ENCODE measurements at regions not wholly inside any gene's neighbourhood (a gene's known extent, or its start where the extent isn't known, plus 50 kb on each side); places are given as distances from the start of the nearest gene placed in this dataset.

GRCh38 chr1:94325377-94326302 lies 88.3 kb upstream of the ARHGAP29 start:
- intact Hi-C loops (cut with micrococcal nuclease; ENCODE audit: unreplicated experiment) (no loop called here), in situ Hi-C loops (cut with HindIII; ENCODE audit: extremely low pct_ligation_motif_present, low pct_unique_long_range_greater_than_20kb) (no loop called here)
- Histone ChIP-seq H4K20me1 (ENCODE audit: insufficient read depth, low read length) (no peaks in the 10 kb centered on the region), H3K4me2 (ENCODE audit: low read depth, low read length) (no peak overlapping the region), H3K9ac (ENCODE audit: insufficient read depth, low read depth, low read length) (no peak overlapping the region), H2AFZ (ENCODE audit: low read length) (no peak overlapping the region), H3K27me3 (ENCODE audit: control insufficient read depth in 1 of 2, insufficient read depth in 2 of 2, low read length in 2 of 2) (no peaks in the 10 kb centered on the region), H3K4me3 (replicated peaks in 1 of 3; ENCODE audit: insufficient read depth in 1 of 3, low read depth in 2 of 3, low read length in 3 of 3) (no peak overlapping the region), H3K79me2 (ENCODE audit: insufficient read depth, low read length) (no peaks in the 10 kb centered on the region), H3K36me3 (replicated peaks in 1 of 2; ENCODE audit: control insufficient read depth in 1 of 2, insufficient read depth in 2 of 2, low read length in 2 of 2) (no peaks in the 10 kb centered on the region), H3K9me3 (ENCODE audit: low read length) (no peaks in the 10 kb centered on the region), H3K27ac (ENCODE audit: extremely low read length, insufficient read depth, low read length) (peak overlapping the region; percentile 6), H3K4me1 (ENCODE audit: insufficient read depth, low read length) (peaks cover 55% of the 10 kb centered on the region)
- BruUV-seq (replicated peaks), result no TSS peak
- peak; percentile 44; the same call in 2 of the 3 replicates for ATAC-seq
- CTCF ChIA-PET (ENCODE audit: low intra/inter-chr PET ratio, low total read pairs), result no interaction called here
- TF ChIP-seq TGIF2 (CRISPR knock-in tag; IDR thresholded peaks at IDR 0.05), result no peak
- TF ChIP-seq NFIC (IDR thresholded peaks at IDR 0.05; ENCODE audit: low read length), result no peak
- TF ChIP-seq ZFAT (CRISPR knock-in tag; conservative IDR thresholded peaks at IDR 0.05), result no peak
- TF ChIP-seq SAP130 (CRISPR knock-in tag; IDR thresholded peaks at IDR 0.05; ENCODE audit: low read depth), result peak; percentile 20; the same call in 1 of the 2 replicates
- peak; percentile 58 for TF ChIP-seq FOSL2 (CRISPR knock-in tag; IDR thresholded peaks at IDR 0.05)
- TF ChIP-seq SOX5 (CRISPR knock-in tag; IDR thresholded peaks at IDR 0.05; ENCODE audit: borderline replicate concordance), result peak; percentile 22; the same call in 1 of the 2 replicates
- TF ChIP-seq ZNF564 (CRISPR knock-in tag; IDR thresholded peaks at IDR 0.05), result no peak
- DNase-seq (ENCODE audit: low spot score), result peak; percentile 75
- 62% methylated on average over 5 of the region's 5 CpGs for WGBS (ENCODE audit: low lambda C conversion rate)
- POLR2A ChIA-PET, result interaction anchor here (0.8 to 1.2 kb wide), 2 partner anchors 9 to 263 kb away, joined by 3 to 9 read pairs; no protein-coding TSS in a partner anchor
- no peak for FAIRE-seq

GRCh38 chr1:94324178-94324544 lies 86.8 kb upstream of the ARHGAP29 start:
- WGBS (ENCODE audit: low lambda C conversion rate), result 75% methylated on average over 4 of the region's 4 CpGs
- no TSS peak for BruUV-seq (replicated peaks)
- no peaks in the 10 kb centered on the region for H3K79me2 ChIP-seq (ENCODE audit: insufficient read depth, low read length)
- no peak overlapping the region for H3K4me2 ChIP-seq (ENCODE audit: low read depth, low read length)
- H3K27ac ChIP-seq (ENCODE audit: extremely low read length, insufficient read depth, low read length), result no peak overlapping the region
- FAIRE-seq, result no peak
- H3K4me3 ChIP-seq (replicated peaks in 1 of 3; ENCODE audit: insufficient read depth in 1 of 3, low read depth in 2 of 3, low read length in 3 of 3), result no peak overlapping the region
- no peak for TF ChIP-seq ZNF296 (CRISPR knock-in tag; conservative IDR thresholded peaks at IDR 0.05)
- TF ChIP-seq ZNF546 (CRISPR knock-in tag; conservative IDR thresholded peaks at IDR 0.05), result no peak
- TF ChIP-seq TFAP4 (IDR thresholded peaks at IDR 0.05; ENCODE audit: borderline replicate concordance, low read depth), result no peak
- ChIA-PET CTCF (ENCODE audit: low intra/inter-chr PET ratio, low total read pairs) (no interaction called here), POLR2A (no interaction called here)
- H3K4me1 ChIP-seq (ENCODE audit: insufficient read depth, low read length), result peaks cover 52% of the 10 kb centered on the region
- H3K36me3 ChIP-seq (replicated peaks in 1 of 2; ENCODE audit: control insufficient read depth in 1 of 2, insufficient read depth in 2 of 2, low read length in 2 of 2), result no peaks in the 10 kb centered on the region
- no peak for ATAC-seq
- H3K9me3 ChIP-seq (ENCODE audit: low read length), result no peaks in the 10 kb centered on the region
- no peak overlapping the region for H3K9ac ChIP-seq (ENCODE audit: insufficient read depth, low read depth, low read length)
- intact Hi-C loops (cut with micrococcal nuclease; ENCODE audit: unreplicated experiment) (no loop called here), in situ Hi-C loops (cut with HindIII; ENCODE audit: extremely low pct_ligation_motif_present, low pct_unique_long_range_greater_than_20kb) (loop anchor here (5.0 kb wide), 1 partner anchor 77 kb away; no protein-coding TSS in a partner anchor)
- H2AFZ ChIP-seq (ENCODE audit: low read length), result no peak overlapping the region
- no peak for DNase-seq (ENCODE audit: low spot score)
- no peaks in the 10 kb centered on the region for H4K20me1 ChIP-seq (ENCODE audit: insufficient read depth, low read length)
- no peaks in the 10 kb centered on the region for H3K27me3 ChIP-seq (ENCODE audit: control insufficient read depth in 1 of 2, insufficient read depth in 2 of 2, low read length in 2 of 2)

Data from HepG2 (cell line).